IMR-90 (cell line): ENCODE measurements at regions not wholly inside any gene's neighbourhood (a gene's known extent, or its start where the extent isn't known, plus 50 kb on each side); places are given as distances from the start of the nearest gene placed in this dataset.

Source experiments
- ATAC-seq: fragments of 200-7000 bp; cut with Tn5 transposase; 2 replicates; pipeline ENCODE4 v1.9.1; 2020; ENCODE audit warnings: low read depth, mild to moderate bottlenecking, moderate library complexity
- BruUV-seq: library from RNA; stranded (reverse); fragments of 400-500 nt; replicated peaks from 2 replicates; lab custom pipeline; 2021; lab: Mats Ljungman, UMichigan
- CTCF ChIA-PET: fragments of 300-600 bp; formaldehyde crosslinking; extraction: SDS; loops from one replicate; lab custom pipeline; 2021; ENCODE audit warnings: antibody characterized with exemption; lab: Yijun Ruan, JAX
- POLR2A ChIA-PET: fragments of 300-600 bp; sonication (Branson Sonifier 250); formaldehyde crosslinking; loops from one replicate; lab custom pipeline; 2022; ENCODE audit warnings: antibody characterized with exemption; ENCODE audit not compliant: unreplicated experiment; lab: Charles Lee
- DNase-seq: peaks from one replicate; pipeline ENCODE4 v3.0.0; 2013
- H2AFZ ChIP-seq: replicated peaks from 2 replicates; pipeline ENCODE3; 2013; ENCODE audit warnings: low read length, mild to moderate bottlenecking; ENCODE audit not compliant: poor library complexity
- H2AK5ac ChIP-seq: 2 replicates; pipeline ENCODE4 v1.6.1; 2013; ENCODE audit warnings: low read depth, low read length, inconsistent platforms
- H2AK9ac ChIP-seq: replicated peaks from 2 replicates; pipeline ENCODE3; 2013; ENCODE audit warnings: mild to moderate bottlenecking, low read depth, low read length, moderate library complexity; ENCODE audit not compliant: poor library complexity
- H2BK120ac ChIP-seq: 2 replicates; pipeline ENCODE4 v1.6.1; 2013; ENCODE audit warnings: low read depth, low read length, inconsistent platforms
- H2BK15ac ChIP-seq: 3 replicates; pipeline ENCODE4 v1.6.1; 2013; ENCODE audit warnings: low read depth, low read length, inconsistent platforms
- H2BK20ac ChIP-seq: 2 replicates; pipeline ENCODE4 v1.6.1; 2013; ENCODE audit warnings: low read depth, mild to moderate bottlenecking, inconsistent platforms, low read length, moderate library complexity
- H2BK5ac ChIP-seq: 2 replicates; pipeline ENCODE4 v1.6.1; 2013; ENCODE audit warnings: mild to moderate bottlenecking, low read depth, low read length, inconsistent platforms; ENCODE audit not compliant: poor library complexity, severe bottlenecking
- H3K14ac ChIP-seq: replicated peaks from 2 replicates; pipeline ENCODE4 v1.6.1; 2013; ENCODE audit warnings: low read depth, low read length, inconsistent platforms
- H3K18ac ChIP-seq: 2 replicates; pipeline ENCODE4 v1.6.1; 2013; ENCODE audit warnings: low read depth, low read length, control low read depth
- H3K23ac ChIP-seq: 2 replicates; pipeline ENCODE4 v1.6.1; 2013; ENCODE audit warnings: low read depth, low read length, inconsistent platforms
- H3K27ac ChIP-seq: 2 replicates; pipeline ENCODE4 v1.5.1; 2013; ENCODE audit warnings: mild to moderate bottlenecking, control low read depth, low read length; ENCODE audit not compliant: insufficient read depth
- H3K27me3 ChIP-seq: 2 replicates; pipeline ENCODE4 v1.6.1; 2013; ENCODE audit warnings: low read length; ENCODE audit not compliant: control insufficient read depth, insufficient read depth
- H3K36me3 ChIP-seq: 2 replicates; pipeline ENCODE4 v1.6.1; 2013; ENCODE audit warnings: low read length, mixed read lengths; ENCODE audit not compliant: control insufficient read depth, insufficient read depth
- H3K4ac ChIP-seq: 2 replicates; pipeline ENCODE4 v1.6.1; 2013; ENCODE audit warnings: low read depth, low read length, inconsistent platforms
- H3K4me1 ChIP-seq: 2 replicates; pipeline ENCODE4 v1.6.1; 2013; ENCODE audit warnings: low read length, mixed read lengths; ENCODE audit not compliant: control insufficient read depth, insufficient read depth
- H3K4me2 ChIP-seq: 2 replicates; pipeline ENCODE4 v1.6.1; 2013; ENCODE audit warnings: low read depth, mild to moderate bottlenecking, control low read depth, low read length, moderate library complexity
- H3K4me3 ChIP-seq: 2 replicates; pipeline ENCODE4 v1.5.1; 2013; ENCODE audit warnings: low read depth, mild to moderate bottlenecking, control low read depth, low read length, moderate library complexity; ENCODE audit not compliant: insufficient read depth
- H3K56ac ChIP-seq: 2 replicates; pipeline ENCODE4 v1.6.1; 2013; ENCODE audit warnings: low read length, inconsistent platforms; ENCODE audit not compliant: insufficient read depth; ENCODE audit errors: extremely low read depth
- H3K79me1 ChIP-seq, 2 experiments: 2 replicates each; pipeline ENCODE4 v1.6.1; 2013; ENCODE audit warnings: low read length in 2 of 2, inconsistent platforms in 1 of 2, low read depth in 1 of 2
- H3K9ac ChIP-seq: 2 replicates; pipeline ENCODE4 v1.6.1; 2013; ENCODE audit warnings: low read depth, low read length, control low read depth
- H3K9me1 ChIP-seq: 2 replicates; pipeline ENCODE4 v1.6.1; 2013; ENCODE audit warnings: low read length, inconsistent platforms; ENCODE audit not compliant: insufficient read depth
- H3K9me3 ChIP-seq: 2 replicates; pipeline ENCODE4 v1.6.1; 2013; ENCODE audit warnings: low read length; ENCODE audit not compliant: control insufficient read depth, insufficient read depth
- H4K20me1 ChIP-seq: 2 replicates; pipeline ENCODE4 v1.6.1; 2013; ENCODE audit warnings: low read length, inconsistent platforms; ENCODE audit not compliant: insufficient read depth
- H4K5ac ChIP-seq: 2 replicates; pipeline ENCODE4 v1.6.1; 2013; ENCODE audit warnings: mild to moderate bottlenecking, low read depth, low read length, control low read depth
- H4K8ac ChIP-seq, 2 experiments: 2 replicates each; pipeline ENCODE4 v1.6.1; 2013; ENCODE audit warnings: low read depth in 2 of 2, low read length in 2 of 2, control low read depth in 1 of 2, inconsistent platforms in 1 of 2
- H4K91ac ChIP-seq: 2 replicates; pipeline ENCODE4 v1.6.1; 2013; ENCODE audit warnings: low read depth, low read length, inconsistent platforms; ENCODE audit not compliant: insufficient read depth
- BHLHE40 ChIP-seq: fragments of 150-350 bp; IDR thresholded peaks from 2 replicates; pipeline ENCODE4 v1.6.1; 2016; ENCODE audit warnings: mild to moderate bottlenecking, low read depth, low read length
- CHD1 ChIP-seq: IDR thresholded peaks from 2 replicates; pipeline ENCODE4 v1.6.1; 2012; ENCODE audit warnings: low read depth, low read length, improper control_type of control experiment
- CTCF ChIP-seq: conservative IDR thresholded peaks from 2 replicates; pipeline ENCODE4 v1.5.1; 2012; ENCODE audit warnings: mild to moderate bottlenecking, low read depth, low read length, improper control_type of control experiment
- ELK1 ChIP-seq: fragments of 150-350 bp; IDR thresholded peaks from 2 replicates; pipeline ENCODE4 v1.6.1; 2016; ENCODE audit warnings: low read depth, mild to moderate bottlenecking, low read length, moderate library complexity, borderline replicate concordance
- FOS ChIP-seq: fragments of 150-350 bp; IDR thresholded peaks from 2 replicates; pipeline ENCODE4 v1.6.1; 2016; ENCODE audit warnings: low read depth, low read length
- MAZ ChIP-seq: IDR thresholded peaks from 2 replicates; pipeline ENCODE4 v1.6.1; 2012; ENCODE audit warnings: low read depth, mild to moderate bottlenecking, low read length, improper control_type of control experiment, moderate library complexity, borderline replicate concordance
- MXI1 ChIP-seq: IDR thresholded peaks from 2 replicates; pipeline ENCODE4 v1.6.1; 2012; ENCODE audit warnings: low read depth, mild to moderate bottlenecking, low read length, moderate library complexity, borderline replicate concordance
- NFE2L2 ChIP-seq: fragments of 150-350 bp; IDR thresholded peaks from 2 replicates; pipeline ENCODE4 v1.6.1; 2016; ENCODE audit warnings: low read depth, mild to moderate bottlenecking, low read length
- POLR2A ChIP-seq: IDR thresholded peaks from 2 replicates; pipeline ENCODE4 v1.6.1; 2012; ENCODE audit warnings: mild to moderate bottlenecking, low read depth, low read length
- RAD21 ChIP-seq: IDR thresholded peaks from 2 replicates; pipeline ENCODE4 v1.6.1; 2012; ENCODE audit warnings: low read length, improper control_type of control experiment
- RCOR1 ChIP-seq: IDR thresholded peaks from 2 replicates; pipeline ENCODE4 v1.6.1; 2012; ENCODE audit warnings: mild to moderate bottlenecking, low read length, improper control_type of control experiment; ENCODE audit not compliant: insufficient replicate concordance
- RFX5 ChIP-seq: IDR thresholded peaks from 2 replicates; pipeline ENCODE4 v1.8.0; 2012; ENCODE audit warnings: low read depth, mild to moderate bottlenecking, low read length, moderate library complexity
- SMC3 ChIP-seq: fragments of 150-350 bp; IDR thresholded peaks from 2 replicates; pipeline ENCODE4 v1.6.1; 2016; ENCODE audit warnings: low read depth, mild to moderate bottlenecking, antibody characterized with exemption, low read length, moderate library complexity
- USF2 ChIP-seq: fragments of 150-350 bp; IDR thresholded peaks from 2 replicates; pipeline ENCODE4 v1.6.1; 2017; ENCODE audit warnings: mild to moderate bottlenecking, antibody characterized with exemption, low read length, low read depth
- WGBS, 2 experiments: methylation state at CpG; one replicate each; pipeline versions ENCODE4 v1.1.5 to v1.1.7; 2013; ENCODE audit warnings: missing lambda C conversion rate in 2 of 2; ENCODE audit not compliant: insufficient read length in 1 of 2; ENCODE audit errors: extremely low coverage in 2 of 2; 5-methylcytosine and 5-hydroxymethylcytosine counted together
- dilution Hi-C: fragments of 300-500 bp; cut with HindIII; formaldehyde crosslinking; loops from one replicate; pipeline ENCODE4 v1.14.3; 2018; ENCODE audit warnings: low sequenced_read_pairs; ENCODE audit not compliant: unreplicated experiment
- in situ Hi-C: fragments of 300-500 bp; cut with MboI; formaldehyde crosslinking; loops from 3 replicates; pipeline ENCODE4 v1.14.3; 2019; ENCODE audit warnings: low sequenced_read_pairs, inconsistent platforms, mixed read lengths
- intact Hi-C: fragments of 100-400 bp; cut with micrococcal nuclease; formaldehyde crosslinking; loops from 2 replicates; pipeline ENCODE4 v1.10.0; 2022

GRCh38 chr12:130226126-130226525 is 63.9 kb downstream of the FZD10 start:
- no peak overlapping the region for H4K5ac ChIP-seq
- DNase-seq (no peak), ATAC-seq (no peak)
- no peak overlapping the region for H3K14ac ChIP-seq
- intact Hi-C loops (no loop called here), dilution Hi-C loops (no loop called here), in situ Hi-C loops (no loop called here)
- no peak overlapping the region for H2BK5ac ChIP-seq
- no TSS peak for BruUV-seq
- TF ChIP-seq FOS, result no peak
- no peak for TF ChIP-seq RAD21
- TF ChIP-seq SMC3, result no peak
- TF ChIP-seq RFX5, result no peak
- no peak for TF ChIP-seq RCOR1
- no peak for TF ChIP-seq MAZ
- TF ChIP-seq POLR2A, result no peak
- no peak for TF ChIP-seq BHLHE40
- TF ChIP-seq ELK1, result no peak
- no peak for TF ChIP-seq CHD1
- TF ChIP-seq USF2, result no peak
- no peak for TF ChIP-seq NFE2L2
- TF ChIP-seq MXI1, result no peak
- TF ChIP-seq CTCF, result no peak
- ChIA-PET POLR2A (no interaction called here), CTCF (no interaction called here)
- H4K8ac ChIP-seq, result no peak overlapping the region
- no peak overlapping the region for H4K91ac ChIP-seq
- no peak overlapping the region for H2BK20ac ChIP-seq
- H3K4me3 ChIP-seq, result no peak overlapping the region
- no peak overlapping the region for H2BK15ac ChIP-seq
- no peaks in the 10 kb centered on the region for H3K9me1 ChIP-seq
- no peak overlapping the region for H3K4ac ChIP-seq
- peaks cover 40% of the 10 kb centered on the region for H3K9me3 ChIP-seq
- no peaks in the 10 kb centered on the region for H3K36me3 ChIP-seq
- H3K18ac ChIP-seq, result no peak overlapping the region
- no peak overlapping the region for H3K9ac ChIP-seq
- H4K20me1 ChIP-seq, result no peaks in the 10 kb centered on the region
- H3K56ac ChIP-seq, result no peak overlapping the region
- no peak overlapping the region for H2BK120ac ChIP-seq
- H2AFZ ChIP-seq, result no peak overlapping the region
- no peaks in the 10 kb centered on the region for H3K79me1 ChIP-seq
- H2AK9ac ChIP-seq, result no peak overlapping the region
- no peaks in the 10 kb centered on the region for H3K4me1 ChIP-seq
- no peak overlapping the region for H3K4me2 ChIP-seq
- H3K27ac ChIP-seq, result no peak overlapping the region
- H2AK5ac ChIP-seq, result no peak overlapping the region
- H3K27me3 ChIP-seq, result no peaks in the 10 kb centered on the region
- WGBS, 2 experiments, result no CpG with 5 or more reads among the region's 11 CpGs
- no peak overlapping the region for H3K23ac ChIP-seq
